ENCODE measurements at regions not wholly inside any gene's neighbourhood (a gene's known extent, or its start where the extent isn't known, plus 50 kb on each side); places are given as distances from the start of the nearest gene placed in this dataset.

GRCh38 chr17:77748436-77748835 is 210.1 kb upstream of the TNRC6C start:
- DNase-seq (ENCODE audit: low read depth, low spot score) = no peak
- CTCF ChIA-PET = no interaction called here
- POLR2A ChIA-PET = no interaction called here
- H3K4me3 ChIP-seq (ENCODE audit: low read depth, low read length) = no peak overlapping the region
- no peak for TF ChIP-seq CTCF (IDR thresholded peaks at IDR 0.05; ENCODE audit: insufficient read depth, low read length, missing control alignments)

- ChIA-PET POLR2A (no interaction called here), CTCF (interaction anchor here (1.4 to 1.5 kb wide), 2 partner anchors 8 to 264 kb away, joined by 3 to 4 read pairs; no protein-coding TSS in a partner anchor)
- H3K4me3 ChIP-seq (ENCODE audit: low read depth, low read length) = no peak overlapping the region
- TF ChIP-seq CTCF (IDR thresholded peaks at IDR 0.05; ENCODE audit: insufficient read depth, low read length, missing control alignments) = no peak
- DNase-seq (ENCODE audit: low read depth, low spot score) = no peak
Observed at GRCh38 chr17:77749321-77749751, 209.2 kb upstream of the TNRC6C start.

- CTCF ChIA-PET = interaction anchor here (1.4 to 1.5 kb wide), 2 partner anchors 9 to 264 kb away, joined by 3 to 4 read pairs; no protein-coding TSS in a partner anchor
- DNase-seq (ENCODE audit: low read depth, low spot score) = no peak
- TF ChIP-seq CTCF (IDR thresholded peaks at IDR 0.05; ENCODE audit: insufficient read depth, low read length, missing control alignments) = no peak
- POLR2A ChIA-PET = no interaction called here
- no peak overlapping the region for H3K4me3 ChIP-seq (ENCODE audit: low read depth, low read length)
Observed at GRCh38 chr17:77749989-77750388, 208.5 kb upstream of the TNRC6C start.

GRCh38 chr17:77750427-77751043 is 208.0 kb upstream of the TNRC6C start:
- TF ChIP-seq CTCF (IDR thresholded peaks at IDR 0.05; ENCODE audit: insufficient read depth, low read length, missing control alignments) = no peak
- H3K4me3 ChIP-seq (ENCODE audit: low read depth, low read length) = no peak overlapping the region
- ChIA-PET POLR2A (no interaction called here), CTCF (interaction anchor here (1.4 to 1.5 kb wide), 2 partner anchors 9 to 263 kb away, joined by 3 to 4 read pairs; no protein-coding TSS in a partner anchor)
- no peak for DNase-seq (ENCODE audit: low read depth, low spot score)

GRCh38 chr17:77753246-77753645 is 205.3 kb upstream of the TNRC6C start:
- no peak for TF ChIP-seq CTCF (IDR thresholded peaks at IDR 0.05; ENCODE audit: insufficient read depth, low read length, missing control alignments)
- ChIA-PET CTCF (no interaction called here), POLR2A (no interaction called here)

GRCh38 chr17:77753691-77754245 is 204.7 kb upstream of the TNRC6C start:
- ChIA-PET POLR2A (no interaction called here), CTCF (no interaction called here)
- DNase-seq (ENCODE audit: low read depth, low spot score) = no peak
- no peak for TF ChIP-seq CTCF (IDR thresholded peaks at IDR 0.05; ENCODE audit: insufficient read depth, low read length, missing control alignments)
- H3K4me3 ChIP-seq (ENCODE audit: low read depth, low read length) = no peak overlapping the region

More at GRCh38 chr17:77753246-77753645, 205.3 kb upstream of the TNRC6C start:
- no peak for DNase-seq (ENCODE audit: low read depth, low spot score)
- H3K4me3 ChIP-seq (ENCODE audit: low read depth, low read length) = no peak overlapping the region

Measured in AG04449 (cell line).